ENCODE measurements at regions not wholly inside any gene's neighbourhood (a gene's known extent, or its start where the extent isn't known, plus 50 kb on each side); places are given as distances from the start of the nearest gene placed in this dataset.

DNA sequence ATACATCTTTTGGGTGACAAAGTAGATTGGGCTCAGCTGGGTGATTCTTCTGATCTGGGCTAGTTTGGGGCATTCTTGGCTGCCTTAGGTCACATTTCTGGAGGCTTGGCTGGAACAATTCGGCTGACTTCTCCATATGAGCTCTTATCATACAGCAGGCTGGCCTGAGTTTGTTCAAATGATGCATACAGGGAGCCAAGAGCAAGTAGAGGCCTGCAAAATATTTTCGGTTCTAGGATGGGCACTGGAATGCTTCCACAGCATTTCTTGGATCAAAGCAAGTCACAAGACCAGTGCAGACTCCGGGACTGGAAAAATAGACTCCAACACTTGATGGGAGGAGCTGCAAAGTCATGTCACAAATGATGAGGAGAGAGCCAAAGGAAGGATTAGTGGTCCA is 98.4 kb downstream of the SCG2 start:
- no peak for DNase-seq (ENCODE audit: extremely low read depth, low read depth)

DNA sequence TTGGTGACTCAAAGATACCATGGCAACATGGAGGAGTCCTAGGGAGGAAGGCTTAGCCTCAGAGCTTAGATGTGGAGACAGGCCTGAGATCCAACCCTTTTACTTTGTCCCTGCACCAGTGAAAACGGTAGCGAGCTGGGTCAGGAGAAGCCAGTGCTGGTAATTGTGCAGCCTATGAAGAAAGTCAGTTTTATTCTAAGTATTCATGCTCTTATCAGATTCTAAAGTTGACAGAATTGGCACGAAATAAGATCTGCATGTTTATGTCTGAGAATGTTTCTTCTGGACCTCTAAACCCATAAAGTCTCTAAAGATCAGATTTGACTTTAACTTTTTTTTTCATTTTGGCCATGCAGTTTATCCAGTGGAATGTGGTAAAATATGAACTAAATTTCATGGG is 93.8 kb downstream of the SCG2 start:
- no peak for DNase-seq (ENCODE audit: extremely low read depth, low read depth)

DNA sequence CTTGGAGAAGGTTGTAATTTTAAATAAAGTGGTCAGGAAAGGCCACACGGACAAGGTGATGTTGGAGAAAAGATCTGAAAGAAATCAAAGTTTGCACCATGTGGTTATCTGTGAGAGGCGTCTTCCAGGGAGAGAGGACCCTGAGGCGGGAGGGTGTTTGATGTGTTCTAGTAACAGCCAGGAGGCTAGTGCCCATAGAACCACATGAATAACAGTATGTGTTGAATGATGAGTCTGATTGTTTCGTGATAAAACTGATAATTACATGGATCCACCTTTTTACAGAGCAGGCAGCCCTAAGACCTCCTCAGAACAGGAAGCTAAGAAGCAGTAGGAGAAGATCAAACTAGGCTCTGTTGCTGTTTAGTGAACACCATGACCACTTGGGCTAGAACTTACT is 91.4 kb downstream of the SCG2 start:
- DNase-seq (ENCODE audit: extremely low read depth, low read depth), result no peak

- no peak for DNase-seq (ENCODE audit: extremely low read depth, low read depth)
Observed at GRCh38 chr2:223511168-223511567, 91.0 kb downstream of the SCG2 start.

- DNase-seq (ENCODE audit: extremely low read depth, low read depth), result no peak
Observed at GRCh38 chr2:223513771-223514455, 88.2 kb downstream of the SCG2 start.

DNA sequence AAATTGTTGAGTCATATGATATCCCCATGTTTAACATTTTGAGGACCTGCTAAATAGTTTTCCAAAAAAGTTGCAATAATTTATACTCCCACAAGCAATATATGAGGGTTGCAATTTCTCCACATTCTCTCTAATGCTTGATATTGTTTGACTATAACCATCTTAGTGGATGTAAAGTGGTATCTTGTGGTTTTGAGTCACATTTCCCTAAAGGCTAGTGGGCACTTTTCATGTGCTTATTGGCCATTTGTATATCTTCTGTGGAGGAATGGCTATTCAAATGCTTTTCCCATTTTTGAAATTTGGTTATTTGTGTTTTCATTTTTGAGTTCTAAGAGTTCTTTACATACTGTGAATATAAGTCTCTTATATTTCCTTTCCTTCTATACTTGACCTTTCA is 82.7 kb downstream of the SCG2 start:
- DNase-seq (ENCODE audit: extremely low read depth, low read depth), result no peak

- DNase-seq (ENCODE audit: extremely low read depth, low read depth), result no peak
Observed at GRCh38 chr2:223522796-223523195, 79.4 kb downstream of the SCG2 start.

- DNase-seq (ENCODE audit: extremely low read depth, low read depth), result no peak
Observed at GRCh38 chr2:223523551-223524001, 78.6 kb downstream of the SCG2 start.

DNA sequence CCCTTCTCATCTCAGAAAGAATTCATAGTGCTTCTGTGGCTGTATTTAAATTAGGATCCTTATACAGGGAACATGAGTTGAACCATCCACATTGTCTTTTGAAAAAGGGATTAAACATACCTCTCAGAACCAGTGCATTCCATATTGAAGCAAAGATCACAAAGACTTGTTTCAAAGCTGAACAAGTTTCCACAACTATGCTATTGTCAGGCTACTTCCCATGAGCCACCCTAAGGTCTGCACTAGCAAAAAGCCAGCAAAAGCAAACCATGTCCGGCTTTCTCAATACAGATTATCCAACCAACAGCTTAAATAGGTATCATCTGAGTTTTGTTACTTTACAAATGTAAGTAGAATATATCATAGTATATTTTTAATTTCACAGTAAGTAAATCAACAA is 78.1 kb downstream of the SCG2 start:
- no peak for DNase-seq (ENCODE audit: extremely low read depth, low read depth)

DNA sequence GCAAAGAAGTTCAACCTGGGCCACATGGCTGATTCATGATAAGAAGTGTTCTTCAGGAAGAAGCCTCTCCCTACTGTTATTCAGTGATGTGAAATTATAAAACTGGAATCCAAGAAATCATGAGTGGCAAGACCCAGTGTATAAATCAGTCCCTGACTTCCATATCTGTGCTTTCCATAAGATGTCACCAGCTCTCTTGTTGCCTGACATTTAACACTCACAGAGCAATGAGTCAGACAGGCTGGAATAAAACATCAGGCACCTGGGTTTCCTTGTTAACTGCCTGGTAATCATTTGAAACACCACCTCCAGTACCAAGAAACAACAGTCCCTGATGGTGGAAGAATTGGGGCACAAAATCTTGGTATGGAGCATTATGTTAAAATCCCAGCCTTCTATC is 76.1 kb downstream of the SCG2 start:
- DNase-seq (ENCODE audit: extremely low read depth, low read depth), result no peak

DNA sequence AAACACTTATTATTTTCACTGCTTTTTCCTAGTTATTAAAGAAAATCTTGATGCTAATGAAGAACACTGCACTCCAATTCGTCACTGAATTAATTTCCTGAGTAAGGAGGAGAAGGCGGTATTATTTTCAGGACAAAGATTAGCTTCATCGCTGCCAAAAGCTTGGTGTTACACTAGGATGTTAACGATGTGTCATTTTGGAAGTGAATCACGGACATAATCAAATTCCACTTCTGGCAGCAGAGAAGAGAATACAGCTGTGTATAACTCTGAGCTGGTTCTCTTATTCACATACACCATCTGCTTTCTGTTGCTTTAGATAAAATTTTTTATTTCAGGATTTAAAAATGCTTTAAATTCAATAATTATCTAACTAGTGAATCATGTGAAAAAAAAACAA is 74.1 kb downstream of the SCG2 start:
- peak; percentile 21 for DNase-seq (ENCODE audit: extremely low read depth, low read depth)

GRCh38 chr2:223529696-223530095 is 72.5 kb downstream of the SCG2 start:
- DNase-seq (ENCODE audit: extremely low read depth, low read depth), result no peak

- no peak for DNase-seq (ENCODE audit: extremely low read depth, low read depth)
Observed at GRCh38 chr2:223530811-223531210, 71.3 kb downstream of the SCG2 start.

DNA sequence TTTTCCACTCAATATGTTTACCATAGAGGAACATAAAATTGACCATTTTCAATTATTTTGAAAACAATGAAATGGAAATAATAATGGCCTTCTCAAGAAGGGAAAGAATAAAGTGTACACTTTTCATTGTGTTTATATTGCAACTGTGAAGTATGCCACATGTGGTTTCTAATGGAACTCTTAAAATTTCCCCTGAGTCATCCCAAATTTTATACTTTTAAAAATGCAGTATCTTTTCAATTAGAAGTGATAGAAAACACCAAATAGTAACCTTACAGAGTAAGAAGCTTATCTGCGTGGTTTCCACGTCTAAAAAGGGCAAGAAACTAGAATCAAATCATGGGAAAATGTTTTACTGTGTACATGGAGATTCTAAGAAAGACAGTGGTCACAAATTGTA is 70.0 kb downstream of the SCG2 start:
- DNase-seq (ENCODE audit: extremely low read depth, low read depth), result no peak

- no peak for DNase-seq (ENCODE audit: extremely low read depth, low read depth)
Observed at GRCh38 chr2:223532712-223533111, 69.4 kb downstream of the SCG2 start.

DNA sequence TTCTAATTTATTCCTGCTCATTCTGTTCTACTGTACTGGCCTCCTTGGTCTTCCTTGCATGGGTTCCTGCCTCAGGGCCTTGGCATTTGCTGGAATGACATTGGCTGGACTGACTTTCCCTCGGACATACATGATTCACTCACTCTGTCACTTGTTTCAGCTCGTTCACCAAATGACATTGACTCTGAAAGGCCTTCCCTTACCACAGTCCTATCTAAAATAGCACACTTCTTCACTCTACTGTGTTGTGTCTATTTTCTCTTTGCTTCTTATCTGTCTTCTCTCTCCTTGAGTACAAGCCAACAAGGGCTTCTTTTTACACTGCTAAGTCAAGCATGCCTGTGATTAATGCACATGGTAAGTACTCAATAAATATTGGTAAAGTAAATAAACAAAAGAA is 65.6 kb downstream of the SCG2 start:
- no peak for DNase-seq (ENCODE audit: extremely low read depth, low read depth)

GRCh38 chr2:223537115-223537514 is 65.0 kb downstream of the SCG2 start:
- DNase-seq (ENCODE audit: extremely low read depth, low read depth), result no peak

GRCh38 chr2:223537651-223538601 is 64.2 kb downstream of the SCG2 start:
- peak; percentile 26 for DNase-seq (ENCODE audit: extremely low read depth, low read depth)

DNA sequence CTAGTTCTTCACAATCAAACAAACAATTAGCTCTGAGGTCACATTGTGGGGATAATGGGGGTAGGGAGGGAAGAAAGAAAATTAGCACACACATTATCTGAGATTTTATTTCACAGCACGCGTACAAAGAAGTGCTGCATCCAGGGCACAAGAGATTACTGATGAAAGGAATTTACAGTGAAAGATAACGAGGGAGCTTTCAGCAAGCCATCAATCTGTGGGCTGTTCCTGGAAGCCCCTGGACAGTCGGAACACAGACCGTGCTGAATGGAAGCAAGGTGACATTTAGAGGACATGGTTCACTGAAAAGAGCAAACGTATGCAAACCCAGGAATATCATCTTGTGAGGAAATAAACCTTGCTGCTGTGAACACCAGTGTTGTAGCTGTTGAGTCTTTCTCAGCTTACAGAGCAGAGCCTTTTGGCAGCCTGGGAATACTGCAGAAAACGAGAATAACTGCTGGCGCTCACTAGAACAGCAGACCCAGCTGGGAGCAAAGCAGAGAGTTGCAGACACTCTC is 63.2 kb downstream of the SCG2 start:
- no peak for DNase-seq (ENCODE audit: extremely low read depth, low read depth)

DNA sequence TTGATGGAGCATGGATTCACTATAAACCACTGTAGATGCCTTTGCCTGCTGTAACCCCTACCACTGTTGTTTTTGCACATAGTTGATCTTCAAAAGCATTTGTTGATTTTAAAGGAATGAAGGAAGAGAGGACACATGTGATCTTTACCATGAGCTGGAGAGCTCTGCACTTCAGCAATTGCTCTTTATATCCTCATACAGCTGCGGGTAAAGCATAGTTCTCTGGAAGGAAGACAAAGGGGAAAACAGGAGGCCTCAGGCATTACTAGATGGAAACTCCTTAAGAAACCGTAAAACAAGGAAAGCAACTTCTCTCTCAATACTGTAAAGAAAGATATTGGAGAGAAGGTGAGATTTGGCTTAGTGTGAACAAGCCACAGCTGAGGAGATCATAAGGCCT is 60.6 kb downstream of the SCG2 start:
- no peak for DNase-seq (ENCODE audit: extremely low read depth, low read depth)

GRCh38 chr2:223542501-223542900 is 59.7 kb downstream of the SCG2 start:
- no peak for DNase-seq (ENCODE audit: extremely low read depth, low read depth)

GRCh38 chr2:223545406-223545805 is 56.8 kb downstream of the SCG2 start:
- no peak for DNase-seq (ENCODE audit: extremely low read depth, low read depth)

Measured in NCI-H460 (cell line).